SHP77 treated with DMSO at 0.1 percent for 48 hours (cell line): ENCODE measurements at regions not wholly inside any gene's neighbourhood (a gene's known extent, or its start where the extent isn't known, plus 50 kb on each side); places are given as distances from the start of the nearest gene placed in this dataset.
"Not testable (repeated sequence)": the region's sequence is repeated elsewhere in the genome, so short reads cannot be mapped to it uniquely, and the experiment has no call there.

Experiments used
- DNase-seq: peaks from one replicate; lab custom pipeline; 2025; lab: John Stamatoyannopoulos, UW

DNA sequence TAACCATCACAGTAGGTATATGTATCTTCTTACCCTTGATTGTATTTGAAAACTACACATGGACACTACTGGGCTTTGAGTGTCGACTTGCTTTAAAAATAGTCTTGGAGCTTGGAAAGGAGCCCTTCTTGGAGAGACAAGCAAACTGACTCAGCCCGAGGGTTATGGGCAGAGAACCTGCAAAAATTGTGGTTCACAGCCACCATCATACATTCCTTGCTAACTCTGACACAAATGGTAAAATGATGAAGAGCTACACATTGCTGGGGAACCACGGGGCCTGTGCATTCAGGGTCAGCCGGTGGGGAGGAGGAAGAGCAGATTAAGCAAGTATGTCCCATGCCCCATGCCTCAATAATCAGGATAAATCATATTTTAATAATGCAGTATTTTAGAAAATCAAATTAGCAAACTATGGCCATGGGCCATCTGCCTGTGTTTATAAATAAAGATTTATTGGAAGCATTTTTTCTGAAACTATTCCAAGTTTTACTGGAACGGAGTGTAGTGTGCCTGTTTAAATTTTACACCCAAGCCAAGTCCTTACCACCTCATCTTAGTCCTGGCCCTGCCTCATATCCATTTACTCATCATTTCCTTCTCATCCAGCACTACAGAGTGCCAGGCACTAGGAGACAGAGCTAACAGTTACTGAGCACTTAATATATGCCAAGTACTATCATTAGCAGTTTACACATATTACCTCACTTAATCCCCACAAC lies 195.7 kb downstream of the PALM2AKAP2 start:
- no peak for DNase-seq

DNA sequence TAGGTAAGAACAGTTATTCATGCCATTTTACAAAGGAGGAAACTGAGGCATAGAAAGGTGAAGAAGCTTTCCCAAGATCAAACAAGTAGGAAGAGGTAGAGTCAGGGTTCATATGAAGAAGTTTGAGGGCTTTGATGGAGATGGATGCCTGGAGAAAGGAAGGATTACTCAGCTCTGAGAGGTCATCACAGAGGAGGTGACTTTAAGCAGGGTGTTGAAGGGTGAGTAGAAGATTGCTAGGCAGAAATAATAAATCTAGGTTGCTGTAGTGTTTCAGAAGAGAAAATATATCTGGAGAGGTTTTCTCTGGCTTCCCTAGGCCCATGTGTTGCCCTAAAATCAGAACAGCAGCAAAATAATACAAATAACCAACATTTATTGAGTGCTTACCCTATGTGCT lies 196.3 kb downstream of the PALM2AKAP2 start:
- DNase-seq, result no peak

- no peak for DNase-seq
Observed at GRCh38 chr9:109977521-109977920, 197.5 kb downstream of the PALM2AKAP2 start.

GRCh38 chr9:109981091-109981490 lies 201.1 kb downstream of the PALM2AKAP2 start:
- DNase-seq, result no peak

- DNase-seq, result no peak
Observed at GRCh38 chr9:109986521-109986991, 206.6 kb downstream of the PALM2AKAP2 start.

DNA sequence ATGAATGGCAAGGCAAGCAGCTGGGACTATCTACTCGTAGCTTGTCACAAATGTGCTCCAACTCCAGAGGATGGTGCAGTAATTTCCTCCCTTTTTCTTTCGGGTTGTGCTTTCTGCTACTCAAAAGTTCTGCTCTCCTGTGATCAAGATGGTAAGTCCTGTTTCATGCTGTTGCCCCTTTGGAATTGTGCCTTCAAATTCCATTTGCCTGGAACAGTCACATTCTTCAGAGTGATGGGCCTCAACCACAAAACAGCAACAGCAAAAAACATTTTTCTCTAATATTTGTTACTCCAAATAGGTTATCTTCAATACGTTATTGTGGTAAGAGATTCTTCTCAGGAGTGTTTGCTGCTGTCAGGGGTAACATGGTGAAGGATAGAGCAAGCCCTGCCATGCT lies 209.3 kb downstream of the PALM2AKAP2 start:
- no peak for DNase-seq

DNA sequence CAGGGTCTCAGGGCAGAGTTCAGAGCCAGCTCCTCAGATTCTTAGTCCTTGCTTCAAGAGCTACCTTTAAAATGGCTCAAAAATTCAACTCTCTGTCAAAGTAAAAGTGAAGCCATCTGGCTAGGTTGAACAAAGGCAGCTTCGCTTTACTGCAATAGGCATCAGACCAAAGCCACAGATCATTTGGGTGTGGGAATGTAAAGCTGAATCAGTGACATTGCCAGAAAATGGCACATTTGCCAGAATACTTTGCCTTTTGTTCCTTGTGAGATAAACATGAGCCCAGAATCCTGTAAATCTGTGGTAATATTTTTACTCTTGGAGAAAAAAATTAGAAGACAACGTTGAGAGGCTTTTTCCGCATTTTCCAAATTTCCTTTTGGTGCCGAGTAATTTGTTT lies 210.5 kb downstream of the PALM2AKAP2 start:
- DNase-seq, result no peak

- no peak for DNase-seq
Observed at GRCh38 chr9:109992293-109992692, 212.3 kb downstream of the PALM2AKAP2 start.

DNA sequence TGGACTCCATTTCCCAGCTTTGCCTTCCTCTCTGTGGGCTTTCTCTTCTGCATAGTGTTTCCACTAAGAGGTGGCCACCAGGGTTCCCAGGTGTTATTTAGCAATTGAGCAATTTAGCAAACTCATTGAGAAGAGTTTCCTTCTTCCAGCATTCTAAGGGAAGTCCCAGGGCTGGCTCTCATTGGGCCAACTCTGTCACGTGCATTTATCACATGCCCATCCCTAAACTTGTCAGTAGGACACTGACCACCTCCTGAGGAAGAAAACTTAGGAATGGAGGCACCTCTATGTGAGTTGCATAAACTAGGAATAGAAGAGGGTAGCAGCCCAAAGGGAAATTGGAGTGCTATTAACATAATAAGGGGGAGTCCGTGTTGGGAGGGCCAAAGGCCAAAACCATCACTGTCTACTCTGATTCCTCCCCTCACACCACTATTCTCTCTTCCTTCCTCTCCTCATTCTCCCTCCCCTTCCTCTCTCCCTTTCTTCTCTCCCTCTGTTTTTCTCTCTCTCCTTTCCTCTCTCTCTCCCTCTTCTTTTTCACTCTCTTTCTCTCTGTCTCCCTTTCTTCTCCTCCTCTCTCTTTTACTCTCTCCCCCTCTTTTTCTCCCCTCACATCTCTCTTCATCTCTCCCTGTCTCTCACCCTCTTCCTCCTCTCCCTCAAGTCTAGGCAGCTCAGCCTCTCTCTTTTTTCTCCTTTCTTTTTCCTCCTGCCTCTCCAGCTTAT lies 213.4 kb downstream of the PALM2AKAP2 start:
- no peak for DNase-seq

DNA sequence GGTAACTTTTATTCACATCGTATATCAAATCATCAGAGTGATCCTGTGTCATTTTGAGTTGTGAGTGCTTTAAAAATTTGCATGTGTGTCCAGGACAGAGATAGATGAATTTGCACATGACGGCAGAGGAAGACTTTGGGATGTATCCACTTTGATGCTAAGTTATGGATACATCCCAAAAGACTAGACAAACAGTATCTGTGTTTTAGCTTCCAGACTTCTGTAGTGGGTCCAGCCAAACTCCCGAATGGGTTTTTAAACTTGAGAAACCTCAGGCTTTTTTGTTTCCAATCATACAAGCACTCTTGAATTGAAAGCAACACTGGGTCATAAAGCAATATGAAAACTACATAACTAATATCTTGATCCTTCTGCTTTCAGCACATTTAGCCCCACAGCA lies 213.8 kb downstream of the C9orf152 start:
- no peak for DNase-seq

GRCh38 chr9:109996936-109997580 lies 210.9 kb downstream of the C9orf152 start:
- DNase-seq, result no peak

GRCh38 chr9:109997682-109998081 lies 210.3 kb downstream of the C9orf152 start:
- DNase-seq, result no peak

DNA sequence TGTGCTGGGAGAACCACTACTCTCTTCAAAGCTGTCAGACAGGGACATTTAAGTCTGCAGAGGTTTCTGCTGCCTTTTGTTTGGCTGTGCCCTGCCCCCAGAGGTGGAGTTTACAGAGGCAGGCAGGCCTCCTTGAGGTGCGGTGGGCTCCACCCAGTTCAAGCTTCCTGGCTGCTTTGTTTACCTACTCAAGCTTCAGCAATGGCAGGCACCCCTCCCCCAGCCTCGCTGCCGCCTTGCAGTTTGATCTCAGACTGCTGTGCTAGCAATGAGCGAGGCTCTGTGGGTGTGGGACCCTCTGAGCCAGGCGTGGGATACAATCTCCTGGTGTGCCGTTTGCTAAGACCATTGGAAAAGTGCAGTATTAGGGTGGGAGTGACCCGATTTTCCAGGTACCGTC lies 202.4 kb downstream of the C9orf152 start:
- DNase-seq, result not testable (repeated sequence)

GRCh38 chr9:110006657-110007056 lies 201.3 kb downstream of the C9orf152 start:
- DNase-seq, result no peak

GRCh38 chr9:110007477-110008270 lies 200.3 kb downstream of the C9orf152 start:
- no peak for DNase-seq

GRCh38 chr9:110008663-110009062 lies 199.3 kb downstream of the C9orf152 start:
- DNase-seq, result no peak

GRCh38 chr9:110011628-110012320 lies 196.2 kb downstream of the C9orf152 start:
- no peak for DNase-seq

GRCh38 chr9:110013064-110013463 lies 194.9 kb downstream of the C9orf152 start:
- no peak for DNase-seq

DNA sequence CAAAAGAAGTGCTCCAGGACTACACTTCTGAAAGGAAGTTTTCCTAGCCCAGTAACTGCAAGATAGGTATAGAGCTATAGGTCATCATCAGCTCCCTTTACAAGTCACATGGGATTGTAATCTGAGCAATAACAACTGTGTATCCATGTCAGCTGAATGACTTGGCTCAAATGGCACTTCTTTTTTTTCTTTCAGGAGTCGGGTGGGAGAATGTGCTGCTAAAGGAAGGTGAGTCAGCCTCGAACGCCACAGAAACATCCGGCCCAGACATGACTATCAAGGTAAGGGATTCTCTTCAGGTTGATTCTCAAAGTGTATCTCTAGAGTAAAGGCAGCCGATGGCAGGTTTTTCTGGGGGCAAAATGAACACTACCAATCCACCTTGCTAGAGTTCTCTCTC lies 192.2 kb downstream of the C9orf152 start:
- DNase-seq, result no peak

DNA sequence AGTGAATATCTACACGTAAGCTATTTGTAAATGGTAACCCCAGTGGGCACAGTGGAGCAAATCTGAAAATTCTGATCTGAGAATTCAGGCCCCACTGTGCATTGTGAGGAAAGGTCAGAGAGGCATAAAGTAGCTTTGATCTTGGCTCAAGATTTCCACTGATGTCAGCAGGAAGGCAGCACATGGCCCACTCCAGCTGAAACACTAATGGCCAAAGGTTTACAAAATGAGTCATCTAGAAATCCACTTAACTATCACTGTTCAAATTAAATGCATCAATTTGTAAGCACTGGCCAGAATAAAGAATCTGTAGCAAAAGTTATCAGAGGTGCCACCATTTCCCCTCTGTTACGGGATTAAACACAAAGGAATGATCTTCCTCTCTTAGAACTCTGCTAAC lies 191.6 kb downstream of the C9orf152 start:
- peak; percentile 18 for DNase-seq

DNA sequence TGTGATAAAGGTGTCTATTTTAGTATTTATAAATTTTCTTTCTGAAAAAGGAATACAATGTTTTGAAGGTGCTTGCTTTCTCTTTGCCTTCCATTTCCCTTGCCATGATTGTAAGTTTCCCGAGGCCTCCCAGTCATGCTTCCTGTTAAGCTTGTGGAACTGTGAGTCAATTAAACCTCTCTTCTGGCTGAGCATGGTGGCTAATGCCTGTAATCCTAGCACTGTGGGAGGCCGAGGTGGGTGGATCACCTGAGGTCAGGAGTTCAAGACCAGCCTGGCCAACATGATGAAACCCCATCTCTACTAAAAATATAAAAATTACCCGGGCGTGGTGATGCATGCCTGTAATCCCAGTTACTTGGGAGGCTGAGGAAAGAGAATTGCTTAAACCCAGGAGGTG lies 187.7 kb downstream of the C9orf152 start:
- not testable (repeated sequence) for DNase-seq

DNA sequence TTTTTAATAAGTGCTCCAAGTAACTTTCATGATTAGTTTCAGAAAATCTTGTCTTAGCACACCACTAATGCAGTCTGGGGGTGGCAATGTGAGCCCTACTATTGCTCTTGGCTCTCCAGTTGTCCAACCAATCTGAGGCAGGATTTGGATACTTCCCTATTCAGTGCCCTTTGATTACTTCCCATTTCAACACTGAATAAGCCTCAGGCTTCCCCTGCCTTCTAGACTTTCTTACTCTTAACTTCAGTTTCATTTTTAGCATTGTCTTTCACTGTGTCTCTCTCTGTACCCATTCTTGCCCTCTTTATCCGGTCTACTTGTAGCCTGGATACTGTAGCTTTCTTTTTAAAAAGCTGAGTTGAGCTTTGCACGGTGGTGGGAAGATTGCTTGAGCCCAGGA lies 186.1 kb downstream of the C9orf152 start:
- no peak for DNase-seq
